A549 (cell line): ENCODE measurements at regions not wholly inside any gene's neighbourhood (a gene's known extent, or its start where the extent isn't known, plus 50 kb on each side); places are given as distances from the start of the nearest gene placed in this dataset.
"Not testable (repeated sequence)": the region's sequence is repeated elsewhere in the genome, so short reads cannot be mapped to it uniquely, and the experiment has no call there.

Experiments
- ATAC-seq, 2 experiments: fragments of 200-7000 bp in 1 of 2; fragments of >200 bp in 1 of 2; cut with Nextera tagmentation in 1 of 2; cut with Tn5 transposase in 1 of 2; 3 replicates each; pipeline versions ENCODE4 v1.8.0 to v1.9.1; 2018 to 2020; ENCODE audit warnings: mild to moderate bottlenecking in 1 of 2, moderate library complexity in 1 of 2
- CTCF ChIA-PET: fragments of 300-600 bp; sonication (Branson Sonifier 250); formaldehyde crosslinking; extraction: SDS; loops from one replicate; lab custom pipeline; 2021; ENCODE audit warnings: antibody characterized with exemption, inconsistent platforms; lab: Yijun Ruan, JAX
- POLR2A ChIA-PET: fragments of 350-600 bp; formaldehyde crosslinking; extraction: SDS; loops from one replicate; lab custom pipeline; 2021; ENCODE audit warnings: antibody characterized with exemption, inconsistent platforms; lab: Yijun Ruan, JAX
- DNase-seq, 2 experiments: peaks; one replicate each; pipeline versions ENCODE4 v3.0.0 to v3.0.0-alpha.2; 2011 to 2016; ENCODE audit warnings: low read depth in 1 of 2, low spot score in 1 of 2
- FAIRE-seq: peaks from 2 replicates; lab custom pipeline; 2011; peaks lifted over from hg19 to GRCh38; lab: Jason Lieb, UNC
- H3K27ac ChIP-seq, 2 experiments: fragments of >200 bp; sonication (Bioruptor Twin); formaldehyde crosslinking; 3 replicates each; pipeline ENCODE4 v1.5.1; 2016 to 2017
- H3K4me1 ChIP-seq: fragments of >200 bp; sonication (Bioruptor Twin); formaldehyde crosslinking; 3 replicates; pipeline ENCODE4 v1.6.1; 2016
- H3K4me2 ChIP-seq: fragments of >200 bp; sonication (Bioruptor Twin); formaldehyde crosslinking; 3 replicates; pipeline ENCODE4 v1.6.1; 2016
- H3K4me3 ChIP-seq: fragments of >200 bp; sonication (Bioruptor Twin); formaldehyde crosslinking; 3 replicates; pipeline ENCODE4 v1.5.1; 2016
- H3K9me3 ChIP-seq: fragments of >200 bp; sonication (Bioruptor Twin); formaldehyde crosslinking; 3 replicates; pipeline ENCODE4 v1.6.1; 2016
- E2F6 ChIP-seq: IDR thresholded peaks from 2 replicates; pipeline ENCODE4 v1.6.1; 2012; ENCODE audit warnings: low read depth, borderline replicate concordance
- EHF ChIP-seq: fragments of 250-450 bp; sonication (Bioruptor Pico); IDR thresholded peaks from 2 replicates; pipeline ENCODE4 v1.5.0; 2020; ENCODE audit warnings: mild to moderate bottlenecking
- EHMT2 ChIP-seq: fragments of 200-600 bp; sonication (generic); IDR thresholded peaks from 2 replicates; pipeline ENCODE4 v1.6.1; 2016; ENCODE audit warnings: antibody characterized with exemption, low read depth, mild to moderate bottlenecking, moderate library complexity
- ELK1 ChIP-seq: fragments of 150-350 bp; IDR thresholded peaks from 2 replicates; pipeline ENCODE4 v1.6.1; 2014; ENCODE audit warnings: low read depth, mild to moderate bottlenecking, low read length
- ESRRA ChIP-seq: fragments of 150-350 bp; IDR thresholded peaks from 2 replicates; pipeline ENCODE4 v1.6.1; 2014; ENCODE audit warnings: mild to moderate bottlenecking, low read length, borderline replicate concordance
- FOSB ChIP-seq: fragments of 250-450 bp; sonication (Bioruptor Pico); IDR thresholded peaks from 2 replicates; pipeline ENCODE4 v1.5.0; 2020; ENCODE audit warnings: mild to moderate bottlenecking, moderate library complexity
- FOSL2 ChIP-seq, 2 experiments: fragments of 450-650 bp in 1 of 2; fragments of >200 bp in 1 of 2; sonication (Bioruptor Twin) in 1 of 2; formaldehyde crosslinking; IDR thresholded peaks; 2 replicates each; pipeline versions ENCODE4 v1.5.0 to v1.6.1; 2016 to 2020; ENCODE audit warnings: mild to moderate bottlenecking in 1 of 2, moderate library complexity in 1 of 2
- FOXS1 ChIP-seq: fragments of 250-450 bp; sonication (Bioruptor Pico); IDR thresholded peaks from 2 replicates; pipeline ENCODE4 v1.5.0; 2020; ENCODE audit warnings: mild to moderate bottlenecking, moderate library complexity
- HOXB13 ChIP-seq: fragments of 250-450 bp; sonication (Bioruptor Pico); IDR thresholded peaks from 2 replicates; pipeline ENCODE4 v1.5.0; 2020; ENCODE audit warnings: low read depth, mild to moderate bottlenecking, moderate library complexity
- MAFK ChIP-seq: fragments of 450-650 bp; IDR thresholded peaks from 2 replicates; pipeline ENCODE4 v1.6.1; 2014; ENCODE audit not compliant: partially characterized antibody
- MAZ ChIP-seq: fragments of 150-350 bp; IDR thresholded peaks from 2 replicates; pipeline ENCODE4 v1.6.1; 2014; ENCODE audit warnings: antibody characterized with exemption, low read depth, low read length, borderline replicate concordance
- NPAS2 ChIP-seq: fragments of 250-450 bp; sonication (Bioruptor Pico); IDR thresholded peaks from 2 replicates; pipeline ENCODE4 v1.8.0; 2022; ENCODE audit warnings: mild to moderate bottlenecking, moderate library complexity, borderline replicate concordance
- PBX3 ChIP-seq: IDR thresholded peaks from 2 replicates; pipeline ENCODE4 v1.6.1; 2012
- REST ChIP-seq: fragments of 200-600 bp; sonication (generic); IDR thresholded peaks from 2 replicates; pipeline ENCODE4 v1.6.1; 2016; ENCODE audit warnings: antibody characterized with exemption, mild to moderate bottlenecking, moderate library complexity
- SMC3 ChIP-seq: fragments of >200 bp; sonication (Bioruptor Twin); formaldehyde crosslinking; IDR thresholded peaks from 3 replicates; pipeline ENCODE4 v1.6.1; 2018; ENCODE audit warnings: inconsistent platforms
- USF2 ChIP-seq: fragments of 450-650 bp; IDR thresholded peaks from 2 replicates; pipeline ENCODE4 v1.6.1; 2014; ENCODE audit warnings: antibody characterized with exemption
- ZNF302 ChIP-seq: fragments of 250-450 bp; sonication (Bioruptor Pico); IDR thresholded peaks from 2 replicates; pipeline ENCODE4 v1.9.0; 2021; ENCODE audit warnings: inconsistent platforms, mild to moderate bottlenecking, moderate library complexity
- WGBS: methylation state at CpG from one replicate; pipeline ENCODE4 v1.1.6; 2017; ENCODE audit errors: missing lambda C conversion rate; 5-methylcytosine and 5-hydroxymethylcytosine counted together

- POLR2A ChIA-PET: no interaction called here
- DNase-seq (no peak), ATAC-seq (no peak), FAIRE-seq (no peak)
- H3K27ac ChIP-seq: no peak overlapping the region
- TF ChIP-seq ZNF302 (CRISPR knock-in tag): no peak
- no peak for TF ChIP-seq FOSB
- no peak for TF ChIP-seq MAFK
- no peak for TF ChIP-seq HOXB13 (CRISPR knock-in tag)
- TF ChIP-seq USF2: no peak
- TF ChIP-seq EHF (CRISPR knock-in tag): no peak
- TF ChIP-seq REST: no peak
- no peak for TF ChIP-seq ELK1
- no peak for TF ChIP-seq NPAS2 (CRISPR knock-in tag)
- TF ChIP-seq FOSL2 (IDR thresholded peaks at IDR 0.05): no peak
- no peak for TF ChIP-seq FOSL2 (CRISPR knock-in tag; IDR thresholded peaks at IDR 0.05)
- TF ChIP-seq E2F6: no peak
- no peak for TF ChIP-seq MAZ
- H3K4me2 ChIP-seq: no peak overlapping the region
- no peak overlapping the region for H3K4me3 ChIP-seq
- 31% methylated on average over 3 of the region's 3 CpGs for WGBS
- no peaks in the 10 kb centered on the region for H3K9me3 ChIP-seq
- no peaks in the 10 kb centered on the region for H3K4me1 ChIP-seq
- CTCF ChIA-PET: interaction anchor here (1.2 to 2.9 kb wide), 2 partner anchors 87 to 470 kb away, joined by 3 to 9 read pairs; no protein-coding TSS in a partner anchor
Measured at GRCh38 chr9:90073186-90073945, 468.6 kb downstream of the GADD45G start.

GRCh38 chr9:90074316-90074962, 469.6 kb downstream of the GADD45G start:
- whole genome bisulfite sequencing: 30% methylated on average over 6 of the region's 6 CpGs
- no peak for DNase-seq
- H3K27ac ChIP-seq: no peak overlapping the region
- ChIA-PET POLR2A (no interaction called here), CTCF (interaction anchor here (2.9 kb wide), 1 partner anchor 471 kb away, joined by 9 read pairs; no protein-coding TSS in a partner anchor)
- no peaks in the 10 kb centered on the region for H3K9me3 ChIP-seq
- no peak overlapping the region for H3K4me2 ChIP-seq
- ATAC-seq: no peak
- TF ChIP-seq SMC3 (no peak), PBX3 (no peak), ESRRA (no peak), EHMT2 (no peak), FOXS1 (CRISPR knock-in tag) (no peak), FOSB (no peak)
- TF ChIP-seq, all 56 proteins: peak for 0
- no peak for FAIRE-seq
- H3K4me1 ChIP-seq: no peaks in the 10 kb centered on the region
- H3K4me3 ChIP-seq: no peak overlapping the region

GRCh38 chr9:90077598-90077997, 472.8 kb downstream of the GADD45G start:
- CTCF ChIA-PET: interaction anchor here (0.9 to 1.6 kb wide), 5 partner anchors 9 to 479 kb away, joined by 3 to 4 read pairs (median 3); no protein-coding TSS in a partner anchor
- 85% methylated on average over 3 of the region's 3 CpGs for WGBS
- H3K4me2 ChIP-seq, DNase-seq, H3K9me3 ChIP-seq, H3K27ac ChIP-seq, FAIRE-seq, POLR2A ChIA-PET, H3K4me1 ChIP-seq, ATAC-seq, H3K4me3 ChIP-seq: not testable (repeated sequence)
